ENCODE measurements at regions not wholly inside any gene's neighbourhood (a gene's known extent, or its start where the extent isn't known, plus 50 kb on each side); places are given as distances from the start of the nearest gene placed in this dataset.

- Mint-ChIP-seq H3K4me1 (ENCODE audit: unreplicated experiment) (no peaks in the 10 kb centered on the region), H3K27me3 (ENCODE audit: unreplicated experiment) (peaks cover 18% of the 10 kb centered on the region), H3K36me3 (ENCODE audit: unreplicated experiment) (no peaks in the 10 kb centered on the region), H3K4me3 (ENCODE audit: unreplicated experiment) (no peak overlapping the region), H3K9me3 (ENCODE audit: unreplicated experiment) (no peaks in the 10 kb centered on the region), H3K27ac (ENCODE audit: unreplicated experiment) (no peak overlapping the region)
- no peak for DNase-seq (ENCODE audit: extremely low spot score, unreplicated experiment)
- TF ChIP-seq CTCF (IDR thresholded peaks at IDR 0.05) = no peak
These were observed 119.4 kb upstream of the MVB12B start for GRCh38 chr9:126207256-126207655.

GRCh38 chr9:126208216-126208758 lies 118.3 kb upstream of the MVB12B start:
- H3K27ac Mint-ChIP-seq (ENCODE audit: unreplicated experiment) = no peak overlapping the region

GRCh38 chr9:126211441-126212074 lies 115.1 kb upstream of the MVB12B start:
- peaks cover 5% of the 10 kb centered on the region for H3K9me3 Mint-ChIP-seq (ENCODE audit: unreplicated experiment)
- TF ChIP-seq CTCF (IDR thresholded peaks at IDR 0.05) = no peak
- no peak for DNase-seq (ENCODE audit: extremely low spot score, unreplicated experiment)
- no peaks in the 10 kb centered on the region for H3K4me1 Mint-ChIP-seq (ENCODE audit: unreplicated experiment)
- H3K27ac Mint-ChIP-seq (ENCODE audit: unreplicated experiment) = no peak overlapping the region
- H3K4me3 Mint-ChIP-seq (ENCODE audit: unreplicated experiment) = no peak overlapping the region
- peaks cover 24% of the 10 kb centered on the region for H3K27me3 Mint-ChIP-seq (ENCODE audit: unreplicated experiment)
- peaks cover 2% of the 10 kb centered on the region for H3K36me3 Mint-ChIP-seq (ENCODE audit: unreplicated experiment)

More at GRCh38 chr9:126208216-126208758, 118.3 kb upstream of the MVB12B start:
- H3K9me3 Mint-ChIP-seq (ENCODE audit: unreplicated experiment) = no peaks in the 10 kb centered on the region
- H3K36me3 Mint-ChIP-seq (ENCODE audit: unreplicated experiment) = no peaks in the 10 kb centered on the region
- no peak for TF ChIP-seq CTCF (IDR thresholded peaks at IDR 0.05)
- no peak overlapping the region for H3K4me3 Mint-ChIP-seq (ENCODE audit: unreplicated experiment)
- peaks cover 14% of the 10 kb centered on the region for H3K27me3 Mint-ChIP-seq (ENCODE audit: unreplicated experiment)
- no peaks in the 10 kb centered on the region for H3K4me1 Mint-ChIP-seq (ENCODE audit: unreplicated experiment)
- DNase-seq (ENCODE audit: extremely low spot score, unreplicated experiment) = no peak

GRCh38 chr9:126215486-126215885 lies 111.1 kb upstream of the MVB12B start:
- Mint-ChIP-seq H3K36me3 (ENCODE audit: unreplicated experiment) (peaks cover 2% of the 10 kb centered on the region), H3K4me1 (ENCODE audit: unreplicated experiment) (no peaks in the 10 kb centered on the region), H3K4me3 (ENCODE audit: unreplicated experiment) (no peak overlapping the region), H3K27ac (ENCODE audit: unreplicated experiment) (no peak overlapping the region), H3K27me3 (ENCODE audit: unreplicated experiment) (peaks cover 35% of the 10 kb centered on the region), H3K9me3 (ENCODE audit: unreplicated experiment) (peaks cover 5% of the 10 kb centered on the region)
- no peak for TF ChIP-seq CTCF (IDR thresholded peaks at IDR 0.05)
- peak; percentile 62 for DNase-seq (ENCODE audit: extremely low spot score, unreplicated experiment)

- Mint-ChIP-seq H3K27me3 (ENCODE audit: unreplicated experiment) (peaks cover 39% of the 10 kb centered on the region), H3K27ac (ENCODE audit: unreplicated experiment) (no peak overlapping the region), H3K4me1 (ENCODE audit: unreplicated experiment) (no peaks in the 10 kb centered on the region), H3K9me3 (ENCODE audit: unreplicated experiment) (peaks cover 9% of the 10 kb centered on the region), H3K4me3 (ENCODE audit: unreplicated experiment) (no peak overlapping the region), H3K36me3 (ENCODE audit: unreplicated experiment) (peaks cover 2% of the 10 kb centered on the region)
- DNase-seq (ENCODE audit: extremely low spot score, unreplicated experiment) = no peak
- TF ChIP-seq CTCF (IDR thresholded peaks at IDR 0.05) = no peak
These were observed 109.8 kb upstream of the MVB12B start for GRCh38 chr9:126216826-126217225.
